ENCODE measurements at regions not wholly inside any gene's neighbourhood (a gene's known extent, or its start where the extent isn't known, plus 50 kb on each side); places are given as distances from the start of the nearest gene placed in this dataset.

DNA sequence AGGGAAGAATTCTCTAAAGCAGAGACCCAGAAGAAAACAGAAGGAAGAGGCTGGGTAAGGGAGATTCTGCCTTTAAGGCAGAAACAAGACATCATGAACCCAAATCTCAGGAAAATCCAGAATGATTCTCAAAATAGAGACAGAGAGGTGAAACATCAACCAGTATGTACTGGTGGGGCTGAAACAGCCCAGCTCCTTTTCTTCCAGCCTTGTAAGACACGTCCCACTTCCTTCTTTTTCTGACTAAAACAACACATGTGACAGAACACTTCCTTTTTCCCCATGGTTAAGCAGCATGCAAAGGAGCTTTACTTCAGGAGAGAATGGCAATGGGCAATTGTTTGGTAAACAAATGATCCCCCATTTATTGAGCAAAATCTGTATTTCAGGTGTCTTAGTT, 230.8 kb upstream of the NR4A3 start:
- in situ Hi-C loops (cut with HindIII; ENCODE audit: extremely low pct_ligation_motif_present, low pct_unique_long_range_greater_than_20kb): no loop called here
- Histone ChIP-seq H3K9me3 (ENCODE audit: low read length) (no peaks in the 10 kb centered on the region), H3K4me3 (replicated peaks in 1 of 3; ENCODE audit: insufficient read depth in 1 of 3, low read depth in 2 of 3, low read length in 3 of 3) (no peak overlapping the region), H3K4me1 (ENCODE audit: insufficient read depth, low read length) (no peaks in the 10 kb centered on the region), H3K9ac (ENCODE audit: insufficient read depth, low read depth, low read length) (no peak overlapping the region), H3K27me3 (ENCODE audit: control insufficient read depth in 1 of 2, insufficient read depth in 2 of 2, low read length in 2 of 2) (peaks cover 0 to 1% of the 10 kb centered on the region in 2 experiments; a peak in 1 of 5 replicates), H2AFZ (ENCODE audit: low read length) (no peak overlapping the region), H3K36me3 (replicated peaks in 1 of 2; ENCODE audit: control insufficient read depth in 1 of 2, insufficient read depth in 2 of 2, low read length in 2 of 2) (no peaks in the 10 kb centered on the region), H3K27ac (ENCODE audit: extremely low read length, insufficient read depth, low read length) (no peak overlapping the region), H3K4me2 (ENCODE audit: low read depth, low read length) (no peak overlapping the region), H3K79me2 (ENCODE audit: insufficient read depth, low read length) (no peaks in the 10 kb centered on the region), H4K20me1 (ENCODE audit: insufficient read depth, low read length) (no peaks in the 10 kb centered on the region)
- BruUV-seq (replicated peaks): no TSS peak
- FAIRE-seq: no peak
- no peak for DNase-seq (ENCODE audit: low spot score)
- 0% methylated on average over 1 of the region's 1 CpG for WGBS (ENCODE audit: low lambda C conversion rate)
- ChIA-PET POLR2A (no interaction called here), CTCF (ENCODE audit: low intra/inter-chr PET ratio, low total read pairs) (no interaction called here)
- intact Hi-C loops (cut with micrococcal nuclease; ENCODE audit: unreplicated experiment): no loop called here
- ATAC-seq: no peak
- TF ChIP-seq TCF7L2 (IDR thresholded peaks at IDR 0.05; ENCODE audit: low read depth, low read length): no peak
- TF ChIP-seq EZH2 (conservative IDR thresholded peaks at IDR 0.05; ENCODE audit: low read depth, low read length): no peak
- TF ChIP-seq PAX8 (CRISPR knock-in tag; IDR thresholded peaks at IDR 0.05; ENCODE audit: borderline replicate concordance): no peak
- TF ChIP-seq NCOA5 (CRISPR knock-in tag; IDR thresholded peaks at IDR 0.05): no peak
- no peak for TF ChIP-seq CCAR2 (optimal IDR thresholded peaks at IDR 0.05; ENCODE audit: low read depth, low read length)
- no peak for TF ChIP-seq CHD4 (IDR thresholded peaks at IDR 0.05; ENCODE audit: borderline replicate concordance, low read length)
- TF ChIP-seq FOSL1 (CRISPR knock-in tag; IDR thresholded peaks at IDR 0.05; ENCODE audit: borderline replicate concordance): no peak
- TF ChIP-seq HNRNPLL (IDR thresholded peaks at IDR 0.05; ENCODE audit: low read depth, low read length, poor library complexity, severe bottlenecking): no peak
- no peak for TF ChIP-seq ZNF552 (CRISPR knock-in tag; IDR thresholded peaks at IDR 0.05; ENCODE audit: borderline replicate concordance)
- TF ChIP-seq ZNF75D (CRISPR knock-in tag; IDR thresholded peaks at IDR 0.05; ENCODE audit: borderline replicate concordance): no peak
- TF ChIP-seq, protein P1, sequence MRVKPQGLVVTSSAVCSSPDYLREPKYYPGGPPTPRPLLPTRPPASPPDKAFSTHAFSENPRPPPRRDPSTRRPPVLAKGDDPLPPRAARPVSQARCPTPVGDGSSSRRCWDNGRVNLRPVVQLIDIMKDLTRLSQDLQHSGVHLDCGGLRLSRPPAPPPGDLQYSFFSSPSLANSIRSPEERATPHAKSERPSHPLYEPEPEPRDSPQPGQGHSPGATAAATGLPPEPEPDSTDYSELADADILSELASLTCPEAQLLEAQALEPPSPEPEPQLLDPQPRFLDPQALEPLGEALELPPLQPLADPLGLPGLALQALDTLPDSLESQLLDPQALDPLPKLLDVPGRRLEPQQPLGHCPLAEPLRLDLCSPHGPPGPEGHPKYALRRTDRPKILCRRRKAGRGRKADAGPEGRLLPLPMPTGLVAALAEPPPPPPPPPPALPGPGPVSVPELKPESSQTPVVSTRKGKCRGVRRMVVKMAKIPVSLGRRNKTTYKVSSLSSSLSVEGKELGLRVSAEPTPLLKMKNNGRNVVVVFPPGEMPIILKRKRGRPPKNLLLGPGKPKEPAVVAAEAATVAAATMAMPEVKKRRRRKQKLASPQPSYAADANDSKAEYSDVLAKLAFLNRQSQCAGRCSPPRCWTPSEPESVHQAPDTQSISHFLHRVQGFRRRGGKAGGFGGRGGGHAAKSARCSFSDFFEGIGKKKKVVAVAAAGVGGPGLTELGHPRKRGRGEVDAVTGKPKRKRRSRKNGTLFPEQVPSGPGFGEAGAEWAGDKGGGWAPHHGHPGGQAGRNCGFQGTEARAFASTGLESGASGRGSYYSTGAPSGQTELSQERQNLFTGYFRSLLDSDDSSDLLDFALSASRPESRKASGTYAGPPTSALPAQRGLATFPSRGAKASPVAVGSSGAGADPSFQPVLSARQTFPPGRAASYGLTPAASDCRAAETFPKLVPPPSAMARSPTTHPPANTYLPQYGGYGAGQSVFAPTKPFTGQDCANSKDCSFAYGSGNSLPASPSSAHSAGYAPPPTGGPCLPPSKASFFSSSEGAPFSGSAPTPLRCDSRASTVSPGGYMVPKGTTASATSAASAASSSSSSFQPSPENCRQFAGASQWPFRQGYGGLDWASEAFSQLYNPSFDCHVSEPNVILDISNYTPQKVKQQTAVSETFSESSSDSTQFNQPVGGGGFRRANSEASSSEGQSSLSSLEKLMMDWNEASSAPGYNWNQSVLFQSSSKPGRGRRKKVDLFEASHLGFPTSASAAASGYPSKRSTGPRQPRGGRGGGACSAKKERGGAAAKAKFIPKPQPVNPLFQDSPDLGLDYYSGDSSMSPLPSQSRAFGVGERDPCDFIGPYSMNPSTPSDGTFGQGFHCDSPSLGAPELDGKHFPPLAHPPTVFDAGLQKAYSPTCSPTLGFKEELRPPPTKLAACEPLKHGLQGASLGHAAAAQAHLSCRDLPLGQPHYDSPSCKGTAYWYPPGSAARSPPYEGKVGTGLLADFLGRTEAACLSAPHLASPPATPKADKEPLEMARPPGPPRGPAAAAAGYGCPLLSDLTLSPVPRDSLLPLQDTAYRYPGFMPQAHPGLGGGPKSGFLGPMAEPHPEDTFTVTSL (CRISPR knock-in tag; IDR thresholded peaks at IDR 0.05; ENCODE audit: borderline replicate concordance): no peak
- no peak for TF ChIP-seq ZNF143 (CRISPR knock-in tag; IDR thresholded peaks at IDR 0.05)
- TF ChIP-seq, protein P2, sequence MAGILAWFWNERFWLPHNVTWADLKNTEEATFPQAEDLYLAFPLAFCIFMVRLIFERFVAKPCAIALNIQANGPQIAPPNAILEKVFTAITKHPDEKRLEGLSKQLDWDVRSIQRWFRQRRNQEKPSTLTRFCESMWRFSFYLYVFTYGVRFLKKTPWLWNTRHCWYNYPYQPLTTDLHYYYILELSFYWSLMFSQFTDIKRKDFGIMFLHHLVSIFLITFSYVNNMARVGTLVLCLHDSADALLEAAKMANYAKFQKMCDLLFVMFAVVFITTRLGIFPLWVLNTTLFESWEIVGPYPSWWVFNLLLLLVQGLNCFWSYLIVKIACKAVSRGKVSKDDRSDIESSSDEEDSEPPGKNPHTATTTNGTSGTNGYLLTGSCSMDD (CRISPR knock-in tag; IDR thresholded peaks at IDR 0.05): no peak
- TF ChIP-seq, protein P3, sequence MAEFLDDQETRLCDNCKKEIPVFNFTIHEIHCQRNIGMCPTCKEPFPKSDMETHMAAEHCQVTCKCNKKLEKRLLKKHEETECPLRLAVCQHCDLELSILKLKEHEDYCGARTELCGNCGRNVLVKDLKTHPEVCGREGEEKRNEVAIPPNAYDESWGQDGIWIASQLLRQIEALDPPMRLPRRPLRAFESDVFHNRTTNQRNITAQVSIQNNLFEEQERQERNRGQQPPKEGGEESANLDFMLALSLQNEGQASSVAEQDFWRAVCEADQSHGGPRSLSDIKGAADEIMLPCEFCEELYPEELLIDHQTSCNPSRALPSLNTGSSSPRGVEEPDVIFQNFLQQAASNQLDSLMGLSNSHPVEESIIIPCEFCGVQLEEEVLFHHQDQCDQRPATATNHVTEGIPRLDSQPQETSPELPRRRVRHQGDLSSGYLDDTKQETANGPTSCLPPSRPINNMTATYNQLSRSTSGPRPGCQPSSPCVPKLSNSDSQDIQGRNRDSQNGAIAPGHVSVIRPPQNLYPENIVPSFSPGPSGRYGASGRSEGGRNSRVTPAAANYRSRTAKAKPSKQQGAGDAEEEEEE (CRISPR knock-in tag; IDR thresholded peaks at IDR 0.05; ENCODE audit: borderline replicate concordance): no peak
